ENCODE measurements at regions not wholly inside any gene's neighbourhood (a gene's known extent, or its start where the extent isn't known, plus 50 kb on each side); places are given as distances from the start of the nearest gene placed in this dataset.

DNA sequence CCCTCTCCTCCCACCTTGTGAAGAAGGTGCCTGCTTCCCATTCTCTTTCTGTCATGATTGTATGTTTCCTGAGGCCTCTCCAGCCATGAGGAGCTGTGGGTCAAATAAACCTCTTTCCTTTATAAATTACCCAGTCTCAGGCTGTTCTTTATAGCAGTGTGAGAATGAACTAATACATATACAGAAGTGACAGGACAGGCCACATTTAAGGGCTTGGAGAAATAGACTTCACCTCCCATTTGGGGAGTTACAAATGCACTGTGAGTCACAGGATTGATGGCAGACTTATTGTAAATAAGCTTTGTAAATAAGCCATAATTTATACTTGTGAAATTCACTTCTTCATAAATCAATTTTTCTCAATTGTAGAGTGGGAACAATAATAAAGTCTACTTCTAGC, 543.3 kb downstream of the LRRIQ3 start:
- DNase-seq, result no peak
- Mint-ChIP-seq H3K27ac (no peak overlapping the region), H3K27me3 (ENCODE audit: low read depth in 3 of 3) (peaks cover 0 to 2% (median 0%) of the 10 kb centered on the region in 3 donors), H3K9me3 (peaks cover 1 to 7% (median 2%) of the 10 kb centered on the region in 7 donors), H3K4me1 (no peaks in the 10 kb centered on the region), H3K4me3 (no peak overlapping the region), H3K36me3 (no peaks in the 10 kb centered on the region)
- TF ChIP-seq, protein P1, sequence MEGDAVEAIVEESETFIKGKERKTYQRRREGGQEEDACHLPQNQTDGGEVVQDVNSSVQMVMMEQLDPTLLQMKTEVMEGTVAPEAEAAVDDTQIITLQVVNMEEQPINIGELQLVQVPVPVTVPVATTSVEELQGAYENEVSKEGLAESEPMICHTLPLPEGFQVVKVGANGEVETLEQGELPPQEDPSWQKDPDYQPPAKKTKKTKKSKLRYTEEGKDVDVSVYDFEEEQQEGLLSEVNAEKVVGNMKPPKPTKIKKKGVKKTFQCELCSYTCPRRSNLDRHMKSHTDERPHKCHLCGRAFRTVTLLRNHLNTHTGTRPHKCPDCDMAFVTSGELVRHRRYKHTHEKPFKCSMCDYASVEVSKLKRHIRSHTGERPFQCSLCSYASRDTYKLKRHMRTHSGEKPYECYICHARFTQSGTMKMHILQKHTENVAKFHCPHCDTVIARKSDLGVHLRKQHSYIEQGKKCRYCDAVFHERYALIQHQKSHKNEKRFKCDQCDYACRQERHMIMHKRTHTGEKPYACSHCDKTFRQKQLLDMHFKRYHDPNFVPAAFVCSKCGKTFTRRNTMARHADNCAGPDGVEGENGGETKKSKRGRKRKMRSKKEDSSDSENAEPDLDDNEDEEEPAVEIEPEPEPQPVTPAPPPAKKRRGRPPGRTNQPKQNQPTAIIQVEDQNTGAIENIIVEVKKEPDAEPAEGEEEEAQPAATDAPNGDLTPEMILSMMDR (IDR thresholded peaks at IDR 0.05), result no peak
- H3K4me1 ChIP-seq (ENCODE audit: control insufficient read depth in 1 of 2, insufficient read depth in 2 of 2, low read length in 2 of 2), result no peaks in the 10 kb centered on the region
- no peaks in the 10 kb centered on the region for H3K79me2 ChIP-seq (ENCODE audit: insufficient read depth, low read length)
- no peaks in the 10 kb centered on the region for H3K9me3 ChIP-seq (replicated peaks in 1 of 2; ENCODE audit: control insufficient read depth in 1 of 2, insufficient read depth in 1 of 2, low read length in 2 of 2)
- H3K4me3 ChIP-seq (replicated peaks in 1 of 3; ENCODE audit: low read depth in 2 of 3, low read length in 3 of 3), result no peak overlapping the region
- no peak overlapping the region for H3K9ac ChIP-seq (ENCODE audit: insufficient read depth, low read length, poor library complexity, severe bottlenecking)
- no peaks in the 10 kb centered on the region for H3K27me3 ChIP-seq (ENCODE audit: control insufficient read depth in 2 of 2, insufficient read depth in 2 of 2, low read length in 2 of 2)
- intact Hi-C loops (cut with micrococcal nuclease), result no loop called here
- H3K4me2 ChIP-seq (replicated peaks; ENCODE audit: extremely low read depth, low read length, poor library complexity, severe bottlenecking), result no peak overlapping the region
- H2AFZ ChIP-seq (ENCODE audit: insufficient read depth, low read depth, low read length, poor library complexity, severe bottlenecking), result no peak overlapping the region
- no peak overlapping the region for H3K27ac ChIP-seq (ENCODE audit: low read depth in 1 of 2, low read length in 2 of 2)
- no peaks in the 10 kb centered on the region for H4K20me1 ChIP-seq (ENCODE audit: insufficient read depth, low read length)
- no peaks in the 10 kb centered on the region for H3K36me3 ChIP-seq (replicated peaks in 1 of 2; ENCODE audit: control insufficient read depth in 1 of 2, insufficient read depth in 2 of 2, low read length in 2 of 2)

- intact Hi-C loops (cut with micrococcal nuclease), result no loop called here
Observed at GRCh38 chr1:73644198-73644597, 553.8 kb downstream of the LRRIQ3 start.

More at GRCh38 chr1:73644198-73644597, 553.8 kb downstream of the LRRIQ3 start:
- Mint-ChIP-seq H3K36me3 (no peaks in the 10 kb centered on the region), H3K4me1 (no peaks in the 10 kb centered on the region), H3K27me3 (ENCODE audit: low read depth in 3 of 3) (no peaks in the 10 kb centered on the region), H3K9me3 (peaks cover 0 to 3% (median 1%) of the 10 kb centered on the region in 7 donors), H3K27ac (no peak overlapping the region), H3K4me3 (no peak overlapping the region)
- Histone ChIP-seq H3K79me2 (ENCODE audit: insufficient read depth, low read length) (no peaks in the 10 kb centered on the region), H3K27ac (ENCODE audit: low read depth in 1 of 2, low read length in 2 of 2) (no peak overlapping the region), H2AFZ (ENCODE audit: insufficient read depth, low read depth, low read length, poor library complexity, severe bottlenecking) (no peak overlapping the region), H3K9me3 (replicated peaks in 1 of 2; ENCODE audit: control insufficient read depth in 1 of 2, insufficient read depth in 1 of 2, low read length in 2 of 2) (no peaks in the 10 kb centered on the region), H4K20me1 (ENCODE audit: insufficient read depth, low read length) (no peaks in the 10 kb centered on the region), H3K4me3 (replicated peaks in 1 of 3; ENCODE audit: low read depth in 2 of 3, low read length in 3 of 3) (no peak overlapping the region), H3K36me3 (replicated peaks in 1 of 2; ENCODE audit: control insufficient read depth in 1 of 2, insufficient read depth in 2 of 2, low read length in 2 of 2) (no peaks in the 10 kb centered on the region), H3K9ac (ENCODE audit: insufficient read depth, low read length, poor library complexity, severe bottlenecking) (no peak overlapping the region), H3K4me1 (ENCODE audit: control insufficient read depth in 1 of 2, insufficient read depth in 2 of 2, low read length in 2 of 2) (no peaks in the 10 kb centered on the region), H3K27me3 (ENCODE audit: control insufficient read depth in 2 of 2, insufficient read depth in 2 of 2, low read length in 2 of 2) (no peaks in the 10 kb centered on the region), H3K4me2 (replicated peaks; ENCODE audit: extremely low read depth, low read length, poor library complexity, severe bottlenecking) (no peak overlapping the region)
- TF ChIP-seq, protein P1 (IDR thresholded peaks at IDR 0.05), result no peak
- no peak for DNase-seq
